Fibroblast of pulmonary artery (primary cell): ENCODE measurements at regions not wholly inside any gene's neighbourhood (a gene's known extent, or its start where the extent isn't known, plus 50 kb on each side); places are given as distances from the start of the nearest gene placed in this dataset.
"Not testable (repeated sequence)": the region's sequence is repeated elsewhere in the genome, so short reads cannot be mapped to it uniquely, and the experiment has no call there.

Source experiments
- DNase-seq: peaks from one replicate; pipeline ENCODE4 v3.0.0-alpha.2; 2010; ENCODE audit warnings: low read depth
- H3K4me3 ChIP-seq: replicated peaks from 2 replicates; pipeline ENCODE4 v1.5.1; 2011; ENCODE audit warnings: low read depth, mild to moderate bottlenecking, control low read depth, low read length, moderate library complexity
- TF ChIP-seq, protein P1 (sequence below): IDR thresholded peaks from 2 replicates; pipeline ENCODE4 v1.5.1; 2011; ENCODE audit warnings: mild to moderate bottlenecking, control low read depth, low read length, inconsistent platforms; ENCODE audit errors: missing control alignments

DNA sequence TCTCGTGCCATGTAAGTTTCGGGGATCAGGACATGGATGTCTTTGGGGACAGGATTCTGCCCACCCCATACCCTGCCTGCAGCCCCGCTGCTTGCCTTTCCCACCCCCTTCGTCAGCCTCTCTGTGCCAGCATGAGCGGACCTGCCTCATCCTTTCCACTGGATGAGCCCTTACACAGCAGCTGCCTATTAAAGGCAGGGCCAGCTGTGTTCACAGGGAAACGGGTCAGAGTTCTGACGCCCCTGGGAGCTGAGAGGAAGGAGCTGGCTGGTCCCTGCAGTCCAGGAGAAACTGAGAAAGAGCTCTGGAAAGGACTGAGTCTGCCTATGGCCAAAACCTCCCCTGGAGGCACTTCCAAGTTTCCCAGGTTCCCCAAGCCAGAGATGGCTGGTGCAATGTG lies 83.5 kb upstream of the NCOR2 start:
- TF ChIP-seq, protein P1, sequence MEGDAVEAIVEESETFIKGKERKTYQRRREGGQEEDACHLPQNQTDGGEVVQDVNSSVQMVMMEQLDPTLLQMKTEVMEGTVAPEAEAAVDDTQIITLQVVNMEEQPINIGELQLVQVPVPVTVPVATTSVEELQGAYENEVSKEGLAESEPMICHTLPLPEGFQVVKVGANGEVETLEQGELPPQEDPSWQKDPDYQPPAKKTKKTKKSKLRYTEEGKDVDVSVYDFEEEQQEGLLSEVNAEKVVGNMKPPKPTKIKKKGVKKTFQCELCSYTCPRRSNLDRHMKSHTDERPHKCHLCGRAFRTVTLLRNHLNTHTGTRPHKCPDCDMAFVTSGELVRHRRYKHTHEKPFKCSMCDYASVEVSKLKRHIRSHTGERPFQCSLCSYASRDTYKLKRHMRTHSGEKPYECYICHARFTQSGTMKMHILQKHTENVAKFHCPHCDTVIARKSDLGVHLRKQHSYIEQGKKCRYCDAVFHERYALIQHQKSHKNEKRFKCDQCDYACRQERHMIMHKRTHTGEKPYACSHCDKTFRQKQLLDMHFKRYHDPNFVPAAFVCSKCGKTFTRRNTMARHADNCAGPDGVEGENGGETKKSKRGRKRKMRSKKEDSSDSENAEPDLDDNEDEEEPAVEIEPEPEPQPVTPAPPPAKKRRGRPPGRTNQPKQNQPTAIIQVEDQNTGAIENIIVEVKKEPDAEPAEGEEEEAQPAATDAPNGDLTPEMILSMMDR = no peak
- no peak for DNase-seq
- no peak overlapping the region for H3K4me3 ChIP-seq

DNA sequence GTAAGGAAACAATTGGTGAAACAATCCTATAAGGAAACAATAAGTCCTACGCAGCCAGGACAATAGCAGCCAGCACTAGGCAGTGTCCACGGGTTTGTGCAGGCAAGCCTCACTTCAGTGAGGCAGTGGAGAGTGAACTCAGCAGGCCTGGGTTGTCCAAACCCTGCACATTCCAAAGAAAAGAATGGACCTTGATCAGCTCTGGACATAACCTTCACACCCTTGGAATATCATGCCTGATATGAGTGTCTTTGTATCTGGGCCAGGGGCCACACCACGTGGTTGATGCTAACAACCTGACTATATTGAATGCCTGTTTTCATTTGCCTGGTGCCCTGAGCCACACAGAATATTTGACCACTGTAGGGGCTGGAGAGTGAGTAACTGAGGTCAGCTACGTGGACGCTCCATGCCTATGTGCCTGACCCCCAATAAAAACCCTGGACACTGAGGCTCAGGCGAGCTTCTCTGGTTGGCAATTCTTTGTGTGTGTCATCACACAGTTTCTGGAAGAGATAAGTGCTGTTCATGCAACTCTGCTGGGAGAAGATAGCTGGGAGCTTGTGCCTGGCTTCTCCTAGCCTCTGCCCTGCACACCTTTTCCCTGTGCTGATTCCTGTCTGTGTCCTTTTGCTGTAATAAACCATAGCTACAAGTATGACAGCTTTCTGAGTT lies 81.4 kb upstream of the NCOR2 start:
- no peak overlapping the region for H3K4me3 ChIP-seq
- TF ChIP-seq, protein P1 = no peak
- no peak for DNase-seq

DNA sequence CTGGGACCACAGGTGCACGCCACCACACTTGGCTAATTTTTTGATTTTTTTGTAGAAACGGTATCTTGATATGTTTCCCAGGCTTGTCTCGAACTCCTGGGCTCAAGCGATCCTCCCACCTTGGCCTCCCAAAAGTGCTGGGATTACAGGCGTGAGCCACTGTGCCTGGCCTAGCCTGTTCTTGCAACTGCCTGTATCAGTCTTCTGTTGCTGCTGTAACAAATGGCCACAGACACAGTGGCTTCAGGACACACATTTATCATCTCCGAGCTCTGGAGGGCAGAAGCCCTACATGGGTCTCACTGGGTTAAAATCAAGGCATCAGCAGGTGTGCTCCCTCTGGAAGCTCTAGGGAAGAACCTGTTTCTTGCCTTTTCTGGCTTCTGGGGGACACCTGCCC lies 79.9 kb upstream of the NCOR2 start:
- TF ChIP-seq, protein P1 = no peak
- DNase-seq = no peak
- no peak overlapping the region for H3K4me3 ChIP-seq

DNA sequence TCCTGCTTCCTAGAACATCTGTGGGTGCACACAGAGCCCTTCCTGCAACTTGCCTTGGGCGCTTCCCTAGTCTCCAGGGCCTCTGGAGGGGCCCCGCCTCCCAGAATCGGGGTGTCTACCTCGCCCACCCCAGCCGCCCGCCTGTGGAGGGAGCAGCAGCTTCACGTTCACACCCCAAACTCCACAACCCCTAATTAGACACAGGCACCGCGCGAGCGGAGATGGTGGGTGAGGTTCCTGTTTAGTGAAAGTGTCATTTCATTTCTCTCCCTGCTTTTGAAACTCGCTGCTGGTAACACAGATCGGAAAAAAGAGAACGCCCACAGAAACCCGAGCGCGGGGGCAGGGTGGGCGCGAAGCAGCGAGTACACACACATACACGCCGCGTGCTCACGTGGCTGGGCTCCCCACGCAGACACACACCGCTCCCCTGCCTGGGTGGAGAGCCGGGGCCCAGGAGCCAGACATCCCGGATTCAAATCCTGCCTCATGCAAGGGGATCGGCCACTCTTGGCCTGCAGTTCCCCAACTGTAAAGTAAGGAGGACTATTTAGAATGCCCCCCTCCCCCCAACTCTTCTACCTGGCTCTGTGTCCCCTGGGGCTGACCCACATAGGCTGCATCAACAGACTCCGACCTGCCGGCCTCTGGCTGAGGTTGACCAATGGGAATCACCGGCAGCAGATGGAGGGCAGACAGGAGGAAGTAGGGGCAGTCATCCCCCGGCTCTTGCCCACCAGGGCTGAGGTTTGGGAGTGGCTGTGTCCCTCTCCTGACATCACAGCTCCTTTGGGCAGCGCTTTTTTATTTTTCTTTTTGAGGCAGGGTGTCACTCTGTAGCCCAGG lies 79.2 kb upstream of the NCOR2 start:
- TF ChIP-seq, protein P1 = no peak
- DNase-seq = no peak
- H3K4me3 ChIP-seq = no peak overlapping the region

DNA sequence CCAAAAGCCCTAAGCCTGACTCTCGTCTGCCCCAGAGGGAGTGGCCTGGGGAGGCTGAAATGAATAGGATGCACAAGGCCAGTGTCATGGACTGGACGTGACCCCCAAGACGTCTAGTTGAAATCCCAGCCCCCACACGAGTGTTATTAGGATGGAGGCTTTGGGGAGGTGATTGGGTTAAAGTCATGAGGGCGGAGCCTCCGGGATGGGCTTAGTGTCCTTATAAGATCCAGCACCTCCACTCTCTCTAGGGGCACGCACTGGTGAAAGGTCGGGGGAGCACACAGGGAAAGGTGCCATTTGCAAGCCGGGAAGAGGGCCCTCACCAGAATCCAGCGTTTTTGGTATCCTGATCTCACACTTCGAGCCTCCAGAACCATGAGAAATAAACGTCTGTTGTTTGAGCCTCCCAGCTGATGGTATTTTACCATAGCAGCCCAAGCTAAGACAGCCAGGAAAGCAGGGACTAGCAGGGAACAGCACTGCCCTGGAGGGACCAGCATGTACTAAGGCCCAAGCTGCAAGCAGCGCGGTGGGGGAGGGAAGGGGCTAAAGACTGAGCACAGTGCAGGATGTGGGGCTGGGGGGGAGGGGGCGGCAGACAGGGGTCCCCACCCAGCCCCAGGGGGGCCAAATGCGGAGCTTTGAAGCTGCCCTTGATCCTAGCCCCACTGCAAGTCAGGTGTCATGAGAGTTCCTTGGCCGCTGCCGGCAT lies 78.3 kb upstream of the NCOR2 start:
- no peak overlapping the region for H3K4me3 ChIP-seq
- no peak for DNase-seq
- TF ChIP-seq, protein P1 = no peak

DNA sequence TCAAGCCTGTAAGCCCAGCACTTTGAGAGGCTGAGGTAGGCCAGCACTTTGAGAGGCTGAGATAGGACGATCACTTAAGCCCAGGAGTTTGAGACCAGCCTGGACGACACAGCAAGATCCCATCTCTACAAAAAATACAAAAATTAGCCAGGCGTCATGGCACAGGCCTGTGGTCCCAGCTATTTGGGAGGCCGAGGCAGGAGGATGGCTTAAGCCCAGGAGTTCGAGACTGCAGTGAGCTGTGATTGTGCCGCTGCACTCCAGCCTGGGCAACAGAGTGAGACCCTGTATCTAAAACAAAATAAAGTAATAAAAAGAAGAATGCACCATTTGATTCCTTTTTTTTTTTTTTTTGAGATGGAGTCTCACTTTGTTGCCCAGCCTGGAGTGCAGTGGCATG lies 76.4 kb upstream of the NCOR2 start:
- not testable (repeated sequence) for DNase-seq, H3K4me3 ChIP-seq

DNA sequence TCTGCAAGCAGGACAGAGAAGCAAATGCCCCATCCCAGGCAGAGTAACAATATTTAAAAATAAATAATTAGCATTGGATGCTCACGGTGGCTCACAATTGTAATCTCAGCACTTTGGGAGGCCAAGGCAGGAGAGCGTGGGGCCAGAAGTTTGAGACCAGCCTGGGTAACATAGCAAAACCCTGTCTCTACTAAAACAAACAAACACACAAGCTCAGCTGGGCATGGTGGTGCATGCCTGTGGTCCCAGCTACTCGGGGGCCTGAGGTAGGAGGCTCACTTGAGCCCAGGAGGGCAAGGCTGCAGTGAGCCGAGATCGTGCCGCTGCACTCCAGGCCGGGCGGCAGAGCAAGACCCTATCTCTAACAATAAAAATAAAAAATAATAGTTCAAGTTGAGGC lies 74.7 kb upstream of the NCOR2 start:
- no peak overlapping the region for H3K4me3 ChIP-seq
- TF ChIP-seq, protein P1 = no peak
- DNase-seq = no peak
